ENCODE measurements at regions not wholly inside any gene's neighbourhood (a gene's known extent, or its start where the extent isn't known, plus 50 kb on each side); places are given as distances from the start of the nearest gene placed in this dataset.

- TF ChIP-seq CTCF (conservative IDR thresholded peaks at IDR 0.05; ENCODE audit: low read depth, low read length) = peak; percentile 31
- DNase-seq (ENCODE audit: low read depth) = no peak
- H3K4me3 ChIP-seq (ENCODE audit: low read depth, low read length) = no peak overlapping the region
Measured at GRCh38 chr2:8107621-8108378, 574.1 kb upstream of the ID2 start.

- TF ChIP-seq CTCF (conservative IDR thresholded peaks at IDR 0.05; ENCODE audit: low read depth, low read length) = no peak
- DNase-seq (ENCODE audit: low read depth) = no peak
- H3K4me3 ChIP-seq (ENCODE audit: low read depth, low read length) = no peak overlapping the region
Measured at GRCh38 chr2:8110716-8111115, 571.1 kb upstream of the ID2 start.

GRCh38 chr2:8111193-8111592, 570.7 kb upstream of the ID2 start:
- no peak for DNase-seq (ENCODE audit: low read depth)
- TF ChIP-seq CTCF (conservative IDR thresholded peaks at IDR 0.05; ENCODE audit: low read depth, low read length) = no peak
- no peak overlapping the region for H3K4me3 ChIP-seq (ENCODE audit: low read depth, low read length)

- TF ChIP-seq CTCF (conservative IDR thresholded peaks at IDR 0.05; ENCODE audit: low read depth, low read length) = no peak
- no peak overlapping the region for H3K4me3 ChIP-seq (ENCODE audit: low read depth, low read length)
- DNase-seq (ENCODE audit: low read depth) = no peak
Measured at GRCh38 chr2:8115456-8115855, 566.4 kb upstream of the ID2 start.

GRCh38 chr2:8115966-8116365, 565.9 kb upstream of the ID2 start:
- no peak overlapping the region for H3K4me3 ChIP-seq (ENCODE audit: low read depth, low read length)
- TF ChIP-seq CTCF (conservative IDR thresholded peaks at IDR 0.05; ENCODE audit: low read depth, low read length) = no peak
- no peak for DNase-seq (ENCODE audit: low read depth)

GRCh38 chr2:8116661-8117060, 565.2 kb upstream of the ID2 start:
- TF ChIP-seq CTCF (conservative IDR thresholded peaks at IDR 0.05; ENCODE audit: low read depth, low read length) = no peak
- DNase-seq (ENCODE audit: low read depth) = no peak
- no peak overlapping the region for H3K4me3 ChIP-seq (ENCODE audit: low read depth, low read length)

Data from epithelial cell of proximal tubule (primary cell).